ENCODE measurements at regions not wholly inside any gene's neighbourhood (a gene's known extent, or its start where the extent isn't known, plus 50 kb on each side); places are given as distances from the start of the nearest gene placed in this dataset.

GRCh38 chr2:205911306-205911705 lies 174.7 kb downstream of the INO80D start:
- no peak for DNase-seq (ENCODE audit: low read depth in 2 of 2)
- Histone ChIP-seq H4K20me1 (ENCODE audit: control insufficient read depth, extremely low read depth, insufficient read depth, low read length) (no peaks in the 10 kb centered on the region), H3K9ac (ENCODE audit: insufficient read depth, low read length) (no peak overlapping the region), H3K9me3 (ENCODE audit: control insufficient read depth, insufficient read depth, low read depth, low read length) (no peaks in the 10 kb centered on the region), H3K4me3 (replicated peaks in 1 of 4; ENCODE audit: control extremely low read depth in 1 of 4, insufficient read depth in 1 of 4, low read depth in 3 of 4, low read length in 4 of 4) (no peak overlapping the region), H3K36me3 (ENCODE audit: control insufficient read depth, insufficient read depth, low read length) (no peaks in the 10 kb centered on the region), H3K79me2 (ENCODE audit: control insufficient read depth, insufficient read depth, low read length) (no peaks in the 10 kb centered on the region), H3K4me1 (ENCODE audit: control insufficient read depth, extremely low read depth, insufficient read depth, low read length) (no peaks in the 10 kb centered on the region), H2AFZ (ENCODE audit: low read length) (no peak overlapping the region), H3K27ac (ENCODE audit: insufficient read depth, low read length) (no peak overlapping the region), H3K27me3 (ENCODE audit: control insufficient read depth, insufficient read depth, low read length) (peaks cover 3% of the 10 kb centered on the region), H3K4me2 (ENCODE audit: extremely low read depth, insufficient read depth, low read length) (no peak overlapping the region)
- no peak for TF ChIP-seq EZH2 (IDR thresholded peaks at IDR 0.05; ENCODE audit: low read length, missing control alignments)
- TF ChIP-seq CTCF (conservative IDR thresholded peaks at IDR 0.05 in 1 of 2, IDR thresholded peaks at IDR 0.05 in 1 of 2; ENCODE audit: low read depth in 1 of 2, low read length in 2 of 2) = no peak

- TF ChIP-seq CTCF (conservative IDR thresholded peaks at IDR 0.05 in 1 of 2, IDR thresholded peaks at IDR 0.05 in 1 of 2; ENCODE audit: low read depth in 1 of 2, low read length in 2 of 2) (no peak), EZH2 (IDR thresholded peaks at IDR 0.05; ENCODE audit: low read length, missing control alignments) (no peak)
- DNase-seq (ENCODE audit: low read depth in 2 of 2) = no peak
- H3K4me1 ChIP-seq (ENCODE audit: control insufficient read depth, extremely low read depth, insufficient read depth, low read length) = no peaks in the 10 kb centered on the region
- H2AFZ ChIP-seq (ENCODE audit: low read length) = no peak overlapping the region
- H4K20me1 ChIP-seq (ENCODE audit: control insufficient read depth, extremely low read depth, insufficient read depth, low read length) = no peaks in the 10 kb centered on the region
- no peaks in the 10 kb centered on the region for H3K36me3 ChIP-seq (ENCODE audit: control insufficient read depth, insufficient read depth, low read length)
- H3K4me3 ChIP-seq (replicated peaks in 1 of 4; ENCODE audit: control extremely low read depth in 1 of 4, insufficient read depth in 1 of 4, low read depth in 3 of 4, low read length in 4 of 4) = no peak overlapping the region
- no peak overlapping the region for H3K9ac ChIP-seq (ENCODE audit: insufficient read depth, low read length)
- no peaks in the 10 kb centered on the region for H3K79me2 ChIP-seq (ENCODE audit: control insufficient read depth, insufficient read depth, low read length)
- no peak overlapping the region for H3K4me2 ChIP-seq (ENCODE audit: extremely low read depth, insufficient read depth, low read length)
- H3K27me3 ChIP-seq (ENCODE audit: control insufficient read depth, insufficient read depth, low read length) = peaks cover 3% of the 10 kb centered on the region
- H3K27ac ChIP-seq (ENCODE audit: insufficient read depth, low read length) = no peak overlapping the region
- H3K9me3 ChIP-seq (ENCODE audit: control insufficient read depth, insufficient read depth, low read depth, low read length) = no peaks in the 10 kb centered on the region
These were observed 176.8 kb downstream of the INO80D start for GRCh38 chr2:205909184-205909572.

- TF ChIP-seq EZH2 (IDR thresholded peaks at IDR 0.05; ENCODE audit: low read length, missing control alignments) = no peak
- H2AFZ ChIP-seq (ENCODE audit: low read length) = no peak overlapping the region
- peak; percentile 10 to 41 for DNase-seq (ENCODE audit: low read depth in 2 of 2)
- H3K9me3 ChIP-seq (ENCODE audit: control insufficient read depth, insufficient read depth, low read depth, low read length) = no peaks in the 10 kb centered on the region
- H3K27me3 ChIP-seq (ENCODE audit: control insufficient read depth, insufficient read depth, low read length) = peaks cover 3% of the 10 kb centered on the region
- H3K4me3 ChIP-seq (replicated peaks in 1 of 4; ENCODE audit: control extremely low read depth in 1 of 4, insufficient read depth in 1 of 4, low read depth in 3 of 4, low read length in 4 of 4) = no peak overlapping the region
- H3K79me2 ChIP-seq (ENCODE audit: control insufficient read depth, insufficient read depth, low read length) = no peaks in the 10 kb centered on the region
- no peak overlapping the region for H3K4me2 ChIP-seq (ENCODE audit: extremely low read depth, insufficient read depth, low read length)
- no peaks in the 10 kb centered on the region for H4K20me1 ChIP-seq (ENCODE audit: control insufficient read depth, extremely low read depth, insufficient read depth, low read length)
- no peak overlapping the region for H3K27ac ChIP-seq (ENCODE audit: insufficient read depth, low read length)
- no peak overlapping the region for H3K9ac ChIP-seq (ENCODE audit: insufficient read depth, low read length)
- H3K4me1 ChIP-seq (ENCODE audit: control insufficient read depth, extremely low read depth, insufficient read depth, low read length) = no peaks in the 10 kb centered on the region
- H3K36me3 ChIP-seq (ENCODE audit: control insufficient read depth, insufficient read depth, low read length) = no peaks in the 10 kb centered on the region
These were observed 177.5 kb downstream of the INO80D start for GRCh38 chr2:205908212-205909183.

Measured in fibroblast of lung (primary cell).